Heart left ventricle (tissue), 13 donors: ENCODE measurements at regions not wholly inside any gene's neighbourhood (a gene's known extent, or its start where the extent isn't known, plus 50 kb on each side); places are given as distances from the start of the nearest gene placed in this dataset.

Experiments
- CTCF ChIP-seq, 12 donors: fragments of 200-600 bp; sonication (generic) in 4 of 12; IDR thresholded peaks; one replicate each; pipeline versions ENCODE4 v1.5.0 to v1.8.0; 2018 to 2022; ENCODE audit warnings: antibody characterized with exemption in 12 of 12, mild to moderate bottlenecking in 5 of 12
- POLR2A ChIP-seq, 2 donors: fragments of 450-650 bp; IDR thresholded peaks; one replicate each; pipeline ENCODE4 v1.6.1; 2017; ENCODE audit warnings: antibody characterized with exemption in 2 of 2, mild to moderate bottlenecking in 2 of 2, moderate library complexity in 2 of 2
- donor health status: ischemic (EF 13 %, LVEDD 7.1; RV severe dilation, severe dysfunction).
- donor health status: DM: no; HTN: yes; CAD: no.
- donor health status: DM: no; HTN: no; CAD: no.
- donor health status: ischemic (EF 25% LVEDD 6.9; RV normal size, moderate dysfunction).
- donor health status: ischemic (EF 25% LVEDD 5.7; RV mildly dilated, moderate dysfunction).
- donor health status: ischemic (EF 35%, LVEDD 5.7; RV mildly dilated, moderate dysfunction).
- donor health status: nonischemic (EF 11% LVEDD 7.7; RV severe dilation, severe dysfunction).
- donor health status: DM: yes; HTN: yes; CAD: no.
- donor health status: PGD.
- donor health status: ischemic (EF 29% LVEDD 5.4; RV normal size, mild dysfunction).
- donor health status: nonischemic (EF 23%, LVEDD 6.1; RV moderate dilation, normal function).

DNA sequence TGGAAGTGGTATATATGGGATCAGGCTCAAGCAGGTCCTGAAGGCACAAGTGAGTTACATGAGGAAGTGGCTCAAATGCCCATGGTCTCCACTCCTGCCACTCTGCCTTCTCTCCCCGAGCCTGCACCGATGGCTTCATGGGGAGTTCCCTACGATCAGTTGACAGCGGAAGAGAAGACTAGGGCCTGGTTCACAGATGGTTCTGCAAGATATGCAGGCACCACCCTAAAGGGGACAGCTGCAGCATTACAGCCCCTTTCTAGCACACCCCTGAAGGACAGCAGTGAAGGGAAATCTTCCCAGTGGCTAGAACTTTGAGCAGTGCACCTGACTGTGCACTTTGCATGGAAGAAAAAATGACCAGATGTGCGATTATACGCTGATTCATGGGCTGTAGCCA, 95.3 kb downstream of the HOXA1 start:
- TF ChIP-seq CTCF (IDR thresholded peaks at IDR 0.05) (no peak), POLR2A (IDR thresholded peaks at IDR 0.05) (no peak)
